Neural crest cell (in vitro differentiated cells): ENCODE measurements at regions not wholly inside any gene's neighbourhood (a gene's known extent, or its start where the extent isn't known, plus 50 kb on each side); places are given as distances from the start of the nearest gene placed in this dataset.

Source experiments
- DNase-seq: peaks from one replicate; pipeline ENCODE4 v3.0.0; 2021; ENCODE audit warnings: low read depth, mixed read lengths, low spot score
- H3K27ac Mint-ChIP-seq: one replicate; pipeline ENCODE4 v1.8.0; 2021; ENCODE audit warnings: mild to moderate bottlenecking, mixed read lengths; ENCODE audit not compliant: unreplicated experiment
- H3K27me3 Mint-ChIP-seq: 2 replicates; pipeline ENCODE4 v1.8.0; 2021; ENCODE audit warnings: low read depth, mild to moderate bottlenecking, mixed read lengths
- H3K36me3 Mint-ChIP-seq: 2 replicates; pipeline ENCODE4 v1.8.0; 2021; ENCODE audit warnings: low read depth, mild to moderate bottlenecking, mixed read lengths
- H3K4me1 Mint-ChIP-seq: 2 replicates; pipeline ENCODE4 v1.8.0; 2021; ENCODE audit warnings: mixed read lengths
- H3K4me3 Mint-ChIP-seq: one replicate; pipeline ENCODE4 v1.8.0; 2021; ENCODE audit warnings: mild to moderate bottlenecking, mixed read lengths
- H3K9me3 Mint-ChIP-seq: 2 replicates; pipeline ENCODE4 v1.8.0; 2021; ENCODE audit warnings: mixed read lengths
- TF ChIP-seq, protein P1 (sequence below): fragments of 200-600 bp; sonication (generic); conservative IDR thresholded peaks from 2 replicates; pipeline ENCODE4 v1.5.0; 2021; ENCODE audit warnings: antibody characterized with exemption, mild to moderate bottlenecking

DNA sequence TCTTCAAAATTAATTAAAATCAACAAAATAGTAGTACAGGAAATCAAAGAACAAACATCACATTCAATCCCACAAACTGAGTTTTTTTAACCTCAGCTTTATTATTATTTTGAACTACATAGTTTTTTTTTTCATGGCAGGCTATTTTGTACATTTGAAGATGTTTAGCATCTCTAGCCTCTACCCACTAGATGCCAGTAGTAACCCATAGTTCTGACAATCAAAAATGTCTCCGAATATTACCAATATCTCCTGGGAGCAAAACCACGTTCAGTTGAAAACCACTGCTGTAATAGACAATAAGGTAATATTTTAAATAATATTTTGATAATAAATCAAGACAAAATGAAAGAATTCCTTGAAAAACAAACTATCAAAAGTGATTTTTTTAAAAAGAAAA, 702.6 kb upstream of the LRRTM1 start:
- H3K4me3 Mint-ChIP-seq, result no peak overlapping the region
- peaks cover 3% of the 10 kb centered on the region for H3K9me3 Mint-ChIP-seq
- H3K27me3 Mint-ChIP-seq, result no peaks in the 10 kb centered on the region
- H3K36me3 Mint-ChIP-seq, result no peaks in the 10 kb centered on the region
- TF ChIP-seq, protein P1, sequence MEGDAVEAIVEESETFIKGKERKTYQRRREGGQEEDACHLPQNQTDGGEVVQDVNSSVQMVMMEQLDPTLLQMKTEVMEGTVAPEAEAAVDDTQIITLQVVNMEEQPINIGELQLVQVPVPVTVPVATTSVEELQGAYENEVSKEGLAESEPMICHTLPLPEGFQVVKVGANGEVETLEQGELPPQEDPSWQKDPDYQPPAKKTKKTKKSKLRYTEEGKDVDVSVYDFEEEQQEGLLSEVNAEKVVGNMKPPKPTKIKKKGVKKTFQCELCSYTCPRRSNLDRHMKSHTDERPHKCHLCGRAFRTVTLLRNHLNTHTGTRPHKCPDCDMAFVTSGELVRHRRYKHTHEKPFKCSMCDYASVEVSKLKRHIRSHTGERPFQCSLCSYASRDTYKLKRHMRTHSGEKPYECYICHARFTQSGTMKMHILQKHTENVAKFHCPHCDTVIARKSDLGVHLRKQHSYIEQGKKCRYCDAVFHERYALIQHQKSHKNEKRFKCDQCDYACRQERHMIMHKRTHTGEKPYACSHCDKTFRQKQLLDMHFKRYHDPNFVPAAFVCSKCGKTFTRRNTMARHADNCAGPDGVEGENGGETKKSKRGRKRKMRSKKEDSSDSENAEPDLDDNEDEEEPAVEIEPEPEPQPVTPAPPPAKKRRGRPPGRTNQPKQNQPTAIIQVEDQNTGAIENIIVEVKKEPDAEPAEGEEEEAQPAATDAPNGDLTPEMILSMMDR, result no peak
- DNase-seq, result no peak
- H3K4me1 Mint-ChIP-seq, result no peaks in the 10 kb centered on the region
- no peak overlapping the region for H3K27ac Mint-ChIP-seq

DNA sequence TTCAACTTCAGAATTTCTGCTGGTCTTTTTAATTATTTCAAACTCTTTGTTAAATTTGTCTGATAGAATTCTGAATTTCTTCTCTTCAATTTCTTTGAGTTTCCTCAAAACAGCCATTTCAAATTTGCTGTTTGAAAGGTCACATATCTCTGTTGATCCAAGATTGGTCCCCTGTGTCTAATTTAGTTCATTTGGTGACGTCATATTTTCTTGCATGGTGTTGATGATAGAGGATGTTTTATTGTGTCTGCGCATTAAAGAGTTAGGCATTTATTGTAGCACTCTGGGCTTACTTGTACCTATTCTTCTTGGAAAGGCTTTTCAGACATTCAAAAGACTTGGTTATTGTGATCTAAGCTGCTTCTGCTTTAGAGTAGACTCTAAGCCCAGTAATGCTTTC, 698.4 kb upstream of the LRRTM1 start:
- no peaks in the 10 kb centered on the region for H3K4me1 Mint-ChIP-seq
- H3K4me3 Mint-ChIP-seq, result no peak overlapping the region
- no peak overlapping the region for H3K27ac Mint-ChIP-seq

DNA sequence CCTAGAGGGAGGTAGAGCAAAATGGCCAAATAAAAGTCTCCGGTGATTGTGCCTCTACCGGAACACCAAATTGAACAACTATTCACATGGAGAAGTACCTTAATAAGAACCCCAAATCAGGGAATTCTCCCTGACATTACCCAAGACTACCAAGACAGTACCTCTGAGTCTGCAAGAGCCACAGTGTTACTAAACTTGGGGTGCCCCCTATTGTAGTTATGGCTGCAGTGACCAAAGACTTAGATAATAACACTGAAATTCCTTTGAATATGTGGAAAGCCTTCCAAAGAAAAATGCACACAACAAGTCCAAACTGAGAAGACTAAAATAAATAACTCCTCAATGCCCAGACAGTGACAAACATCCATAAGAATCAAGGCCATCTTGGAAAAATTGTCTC, 682.9 kb upstream of the LRRTM1 start:
- TF ChIP-seq, protein P1, result no peak
- DNase-seq, result no peak
- Mint-ChIP-seq H3K4me1 (peaks cover 10% of the 10 kb centered on the region), H3K4me3 (no peak overlapping the region), H3K27ac (no peak overlapping the region), H3K36me3 (peaks cover 7% of the 10 kb centered on the region), H3K27me3 (no peaks in the 10 kb centered on the region), H3K9me3 (peaks cover 15% of the 10 kb centered on the region)

More for the DNA sequence above, 698.4 kb upstream of the LRRTM1 start:
- Mint-ChIP-seq H3K36me3 (no peaks in the 10 kb centered on the region), H3K27me3 (no peaks in the 10 kb centered on the region), H3K9me3 (peaks cover 8% of the 10 kb centered on the region)
- TF ChIP-seq, protein P1, result no peak
- no peak for DNase-seq

DNA sequence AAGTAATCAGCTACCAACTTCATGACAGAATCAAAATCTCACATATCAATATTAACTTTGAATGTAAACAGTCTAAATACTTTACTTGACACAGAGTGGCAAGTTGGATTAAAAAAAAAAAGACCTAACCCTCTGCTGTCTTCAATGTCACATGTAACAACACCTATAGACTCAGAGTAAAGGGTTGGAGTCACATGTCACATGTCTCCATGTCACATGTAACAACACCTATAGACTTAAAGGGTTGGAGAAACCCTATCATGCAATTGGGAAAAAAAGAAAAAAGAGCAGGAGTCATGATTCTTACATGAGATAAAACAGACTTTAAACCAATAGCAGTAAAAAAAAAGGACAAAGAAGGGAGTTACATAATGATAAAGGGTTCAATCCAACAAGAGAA, 665.3 kb upstream of the LRRTM1 start:
- no peak for DNase-seq
- H3K4me3 Mint-ChIP-seq, result no peak overlapping the region
- TF ChIP-seq, protein P1, result no peak
- peaks cover 3% of the 10 kb centered on the region for H3K36me3 Mint-ChIP-seq
- no peaks in the 10 kb centered on the region for H3K27me3 Mint-ChIP-seq
- no peak overlapping the region for H3K27ac Mint-ChIP-seq
- H3K9me3 Mint-ChIP-seq, result peaks cover 21% of the 10 kb centered on the region
- H3K4me1 Mint-ChIP-seq, result no peaks in the 10 kb centered on the region

DNA sequence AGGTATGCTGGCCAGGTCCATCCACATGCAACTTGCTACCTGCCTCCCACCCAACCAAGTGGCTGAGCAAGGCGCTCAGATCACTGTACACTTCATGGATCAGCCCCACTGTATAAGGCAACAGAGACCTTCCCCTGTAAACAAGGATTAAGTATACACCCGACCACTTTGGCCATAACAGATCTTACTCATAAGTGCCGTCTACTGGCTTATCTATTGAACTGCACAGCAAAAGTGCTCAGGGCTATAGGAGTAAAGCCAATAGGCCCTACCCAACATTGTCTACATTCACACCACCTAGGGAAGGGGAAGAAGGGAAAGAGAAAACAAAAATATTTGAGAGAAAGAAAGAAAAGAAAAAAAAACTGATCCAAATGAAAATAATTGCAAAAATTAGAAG, 663.9 kb upstream of the LRRTM1 start:
- Mint-ChIP-seq H3K36me3 (peaks cover under 1% of the 10 kb centered on the region), H3K27ac (no peak overlapping the region), H3K27me3 (no peaks in the 10 kb centered on the region), H3K9me3 (peaks cover 17% of the 10 kb centered on the region), H3K4me1 (no peaks in the 10 kb centered on the region), H3K4me3 (no peak overlapping the region)
- DNase-seq, result no peak
- TF ChIP-seq, protein P1, result no peak
